A549 (cell line): ENCODE measurements at regions not wholly inside any gene's neighbourhood (a gene's known extent, or its start where the extent isn't known, plus 50 kb on each side); places are given as distances from the start of the nearest gene placed in this dataset.

ENCODE experiments used
- ATAC-seq, 2 experiments: fragments of 200-7000 bp in 1 of 2; fragments of >200 bp in 1 of 2; cut with Nextera tagmentation in 1 of 2; cut with Tn5 transposase in 1 of 2; 3 replicates each; pipeline versions ENCODE4 v1.8.0 to v1.9.1; 2018 to 2020; ENCODE audit warnings: mild to moderate bottlenecking in 1 of 2, moderate library complexity in 1 of 2
- CTCF ChIA-PET: fragments of 300-600 bp; sonication (Branson Sonifier 250); formaldehyde crosslinking; extraction: SDS; loops from one replicate; lab custom pipeline; 2021; ENCODE audit warnings: antibody characterized with exemption, inconsistent platforms; lab: Yijun Ruan, JAX
- POLR2A ChIA-PET: fragments of 350-600 bp; formaldehyde crosslinking; extraction: SDS; loops from one replicate; lab custom pipeline; 2021; ENCODE audit warnings: antibody characterized with exemption, inconsistent platforms; lab: Yijun Ruan, JAX
- DNase-seq, 2 experiments: peaks; one replicate each; pipeline versions ENCODE4 v3.0.0 to v3.0.0-alpha.2; 2011 to 2016; ENCODE audit warnings: low read depth in 1 of 2, low spot score in 1 of 2
- FAIRE-seq: peaks from 2 replicates; lab custom pipeline; 2011; peaks lifted over from hg19 to GRCh38; lab: Jason Lieb, UNC
- H3K27ac ChIP-seq, 2 experiments: fragments of >200 bp; sonication (Bioruptor Twin); formaldehyde crosslinking; 3 replicates each; pipeline ENCODE4 v1.5.1; 2016 to 2017
- H3K4me1 ChIP-seq: fragments of >200 bp; sonication (Bioruptor Twin); formaldehyde crosslinking; 3 replicates; pipeline ENCODE4 v1.6.1; 2016
- H3K4me2 ChIP-seq: fragments of >200 bp; sonication (Bioruptor Twin); formaldehyde crosslinking; 3 replicates; pipeline ENCODE4 v1.6.1; 2016
- H3K4me3 ChIP-seq: fragments of >200 bp; sonication (Bioruptor Twin); formaldehyde crosslinking; 3 replicates; pipeline ENCODE4 v1.5.1; 2016
- H3K9me3 ChIP-seq: fragments of >200 bp; sonication (Bioruptor Twin); formaldehyde crosslinking; 3 replicates; pipeline ENCODE4 v1.6.1; 2016
- CHD2 ChIP-seq: fragments of 150-350 bp; IDR thresholded peaks from 2 replicates; pipeline ENCODE4 v1.6.1; 2014; ENCODE audit warnings: low read length; ENCODE audit not compliant: partially characterized antibody
- CHD4 ChIP-seq: fragments of 200-600 bp; sonication (generic); IDR thresholded peaks from 2 replicates; pipeline ENCODE4 v1.6.1; 2016; ENCODE audit warnings: antibody characterized with exemption, mild to moderate bottlenecking, borderline replicate concordance
- EHF ChIP-seq: fragments of 250-450 bp; sonication (Bioruptor Pico); IDR thresholded peaks from 2 replicates; pipeline ENCODE4 v1.5.0; 2020; ENCODE audit warnings: mild to moderate bottlenecking
- ESRRA ChIP-seq: fragments of 150-350 bp; IDR thresholded peaks from 2 replicates; pipeline ENCODE4 v1.6.1; 2014; ENCODE audit warnings: mild to moderate bottlenecking, low read length, borderline replicate concordance
- HEYL ChIP-seq: fragments of 250-450 bp; sonication (Bioruptor Pico); IDR thresholded peaks from 2 replicates; pipeline ENCODE4 v1.8.0; 2021; ENCODE audit warnings: mild to moderate bottlenecking, moderate library complexity
- JUN ChIP-seq, 2 experiments: fragments of >200 bp; sonication (Bioruptor Twin); formaldehyde crosslinking; IDR thresholded peaks; 2 replicates in 1 of 2; 3 replicates in 1 of 2; pipeline ENCODE4 v1.6.1; 2016 to 2017
- JUNB ChIP-seq: fragments of >200 bp; sonication (Bioruptor Twin); formaldehyde crosslinking; IDR thresholded peaks from 2 replicates; pipeline ENCODE4 v1.6.1; 2016
- KDM1A ChIP-seq: fragments of 200-600 bp; sonication (generic); IDR thresholded peaks from 2 replicates; pipeline ENCODE4 v1.6.1; 2016; ENCODE audit warnings: low read depth, mild to moderate bottlenecking
- NPAS2 ChIP-seq: fragments of 250-450 bp; sonication (Bioruptor Pico); IDR thresholded peaks from 2 replicates; pipeline ENCODE4 v1.8.0; 2022; ENCODE audit warnings: mild to moderate bottlenecking, moderate library complexity, borderline replicate concordance
- NR3C1 ChIP-seq: fragments of >200 bp; sonication (Bioruptor Twin); formaldehyde crosslinking; IDR thresholded peaks from 3 replicates; pipeline ENCODE4 v1.6.1; 2017
- PHF8 ChIP-seq: fragments of 200-600 bp; sonication (generic); IDR thresholded peaks from 2 replicates; pipeline ENCODE4 v1.6.1; 2016; ENCODE audit warnings: low read depth, mild to moderate bottlenecking, antibody characterized with exemption, moderate library complexity, borderline replicate concordance
- RCOR1 ChIP-seq: fragments of 150-350 bp; IDR thresholded peaks from 2 replicates; pipeline ENCODE4 v1.6.1; 2014; ENCODE audit warnings: antibody characterized with exemption, low read length, low read depth
- RFX5 ChIP-seq: fragments of 450-650 bp; IDR thresholded peaks from 2 replicates; pipeline ENCODE4 v1.7.1; 2014; ENCODE audit warnings: antibody characterized with exemption, mild to moderate bottlenecking, moderate library complexity
- RNF2 ChIP-seq: fragments of 200-600 bp; sonication (generic); IDR thresholded peaks from 2 replicates; pipeline ENCODE4 v1.6.1; 2016; ENCODE audit warnings: low read depth, mild to moderate bottlenecking, antibody characterized with exemption, moderate library complexity, borderline replicate concordance
- WGBS: methylation state at CpG from one replicate; pipeline ENCODE4 v1.1.6; 2017; ENCODE audit errors: missing lambda C conversion rate; 5-methylcytosine and 5-hydroxymethylcytosine counted together
- TF ChIP-seq, protein P1 (sequence below): fragments of >200 bp; sonication (Bioruptor Twin); formaldehyde crosslinking; IDR thresholded peaks from 3 replicates; pipeline ENCODE4 v1.5.1; 2016
- TF ChIP-seq, protein P2 (sequence below): IDR thresholded peaks from 2 replicates; pipeline ENCODE4 v1.6.1; 2012
- TF ChIP-seq, protein P3 (sequence below): fragments of 250-450 bp; sonication (Bioruptor Pico); IDR thresholded peaks from 2 replicates; pipeline ENCODE4 v1.5.0; 2021; ENCODE audit warnings: mild to moderate bottlenecking, moderate library complexity, borderline replicate concordance
- TF ChIP-seq, protein P4 (sequence below): fragments of 450-650 bp; IDR thresholded peaks from 2 replicates; pipeline ENCODE4 v1.6.1; 2014; ENCODE audit warnings: antibody characterized with exemption

DNA sequence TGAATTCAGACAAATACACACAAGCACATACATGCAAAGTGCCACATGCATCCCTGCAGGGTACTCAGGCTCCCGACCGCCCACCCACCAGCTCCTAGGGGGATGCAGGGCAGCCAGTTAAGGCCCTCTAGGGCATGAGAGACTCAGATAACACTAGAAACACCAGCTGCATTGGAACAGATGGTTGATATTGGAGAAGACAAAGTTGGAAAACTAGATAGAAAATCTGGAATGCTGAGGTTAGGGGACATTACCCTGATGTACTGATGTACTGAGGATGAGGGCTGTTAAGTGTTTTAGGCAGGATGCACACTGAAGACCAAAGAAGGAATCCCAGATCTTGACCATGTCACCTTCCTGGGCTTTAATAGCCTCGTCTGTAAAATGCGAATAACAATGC lies 134.6 kb upstream of the ECI2 start:
- 79% methylated on average over 3 of the region's 4 CpGs for WGBS

DNA sequence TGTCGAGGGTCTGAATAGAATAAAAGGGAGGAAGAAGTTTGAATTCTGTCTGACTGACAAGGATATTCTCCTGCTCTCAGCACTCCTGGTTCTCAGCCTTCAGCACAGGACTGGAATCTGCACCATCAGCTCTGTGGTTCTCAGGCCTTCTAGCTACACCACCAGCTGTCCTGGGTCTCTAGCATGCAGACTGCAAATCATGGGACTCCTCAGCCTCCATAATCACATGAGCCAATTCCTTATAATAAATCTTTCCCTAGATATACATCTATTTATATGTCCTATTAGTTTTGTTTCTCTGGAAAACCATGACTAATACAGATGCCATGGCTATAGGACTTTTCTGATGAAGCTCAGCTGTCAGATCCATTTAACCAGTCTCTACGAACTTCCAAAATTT lies 132.8 kb upstream of the ECI2 start:
- ChIA-PET CTCF (no interaction called here), POLR2A (no interaction called here)
- Histone ChIP-seq H3K4me3 (no peak overlapping the region), H3K27ac (no peak overlapping the region), H3K4me2 (no peak overlapping the region), H3K4me1 (peaks cover 8% of the 10 kb centered on the region; the same call in 2 of the 3 replicates), H3K9me3 (no peaks in the 10 kb centered on the region)
- DNase-seq, result no peak
- no peak for ATAC-seq
- TF ChIP-seq EHF (CRISPR knock-in tag), result no peak
- no peak for TF ChIP-seq NR3C1
- no peak for TF ChIP-seq ESRRA
- TF ChIP-seq HEYL (CRISPR knock-in tag), result no peak
- TF ChIP-seq, protein P1, sequence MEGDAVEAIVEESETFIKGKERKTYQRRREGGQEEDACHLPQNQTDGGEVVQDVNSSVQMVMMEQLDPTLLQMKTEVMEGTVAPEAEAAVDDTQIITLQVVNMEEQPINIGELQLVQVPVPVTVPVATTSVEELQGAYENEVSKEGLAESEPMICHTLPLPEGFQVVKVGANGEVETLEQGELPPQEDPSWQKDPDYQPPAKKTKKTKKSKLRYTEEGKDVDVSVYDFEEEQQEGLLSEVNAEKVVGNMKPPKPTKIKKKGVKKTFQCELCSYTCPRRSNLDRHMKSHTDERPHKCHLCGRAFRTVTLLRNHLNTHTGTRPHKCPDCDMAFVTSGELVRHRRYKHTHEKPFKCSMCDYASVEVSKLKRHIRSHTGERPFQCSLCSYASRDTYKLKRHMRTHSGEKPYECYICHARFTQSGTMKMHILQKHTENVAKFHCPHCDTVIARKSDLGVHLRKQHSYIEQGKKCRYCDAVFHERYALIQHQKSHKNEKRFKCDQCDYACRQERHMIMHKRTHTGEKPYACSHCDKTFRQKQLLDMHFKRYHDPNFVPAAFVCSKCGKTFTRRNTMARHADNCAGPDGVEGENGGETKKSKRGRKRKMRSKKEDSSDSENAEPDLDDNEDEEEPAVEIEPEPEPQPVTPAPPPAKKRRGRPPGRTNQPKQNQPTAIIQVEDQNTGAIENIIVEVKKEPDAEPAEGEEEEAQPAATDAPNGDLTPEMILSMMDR, result no peak
- TF ChIP-seq RFX5, result no peak
- TF ChIP-seq RCOR1, result no peak
- TF ChIP-seq JUN (IDR thresholded peaks at IDR 0.05), result no peak
- TF ChIP-seq CHD4, result no peak
- TF ChIP-seq, protein P2, sequence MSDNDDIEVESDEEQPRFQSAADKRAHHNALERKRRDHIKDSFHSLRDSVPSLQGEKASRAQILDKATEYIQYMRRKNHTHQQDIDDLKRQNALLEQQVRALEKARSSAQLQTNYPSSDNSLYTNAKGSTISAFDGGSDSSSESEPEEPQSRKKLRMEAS, result no peak
- no peak for FAIRE-seq
- 73% methylated on average over 2 of the region's 2 CpGs for WGBS

More for the DNA sequence above, 134.6 kb upstream of the ECI2 start:
- H3K4me3 ChIP-seq, result no peak overlapping the region
- no peaks in the 10 kb centered on the region for H3K9me3 ChIP-seq
- no peak overlapping the region for H3K27ac ChIP-seq
- FAIRE-seq, result no peak
- ChIA-PET CTCF (no interaction called here), POLR2A (no interaction called here)
- H3K4me1 ChIP-seq, result peaks cover 19% of the 10 kb centered on the region; the same call in 2 of the 3 replicates
- no peak for DNase-seq
- TF ChIP-seq RFX5 (no peak), NPAS2 (no peak)
- no peak for ATAC-seq
- H3K4me2 ChIP-seq, result no peak overlapping the region

DNA sequence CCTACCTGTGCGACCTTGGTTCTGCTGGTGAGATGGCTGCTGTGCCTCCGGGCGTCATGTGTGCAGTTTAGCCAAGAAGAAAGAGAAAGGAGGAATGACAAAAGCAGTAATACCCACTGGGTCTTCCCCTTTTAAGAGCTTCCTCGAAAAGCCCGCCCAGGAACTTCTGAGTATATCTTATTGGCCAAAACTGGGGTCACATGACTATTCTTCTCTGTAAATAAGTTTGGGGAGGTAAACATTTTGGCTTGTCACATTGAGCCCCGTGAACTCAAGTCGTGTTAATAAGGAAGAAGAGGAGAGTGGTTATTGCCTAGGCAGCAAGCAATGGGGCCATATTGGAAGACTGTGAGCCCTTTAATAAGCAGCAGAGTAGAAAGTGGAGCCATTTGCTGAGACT lies 130.4 kb upstream of the ECI2 start:
- ATAC-seq, result no peak
- no peak for FAIRE-seq
- Histone ChIP-seq H3K27ac (no peak overlapping the region), H3K9me3 (no peaks in the 10 kb centered on the region), H3K4me1 (peaks cover 3% of the 10 kb centered on the region; the same call in 2 of the 3 replicates), H3K4me3 (no peak overlapping the region), H3K4me2 (no peak overlapping the region)
- TF ChIP-seq KDM1A (no peak), NR3C1 (no peak), PHF8 (no peak), RNF2 (no peak), CHD2 (no peak), JUNB (no peak)
- TF ChIP-seq, protein P3, sequence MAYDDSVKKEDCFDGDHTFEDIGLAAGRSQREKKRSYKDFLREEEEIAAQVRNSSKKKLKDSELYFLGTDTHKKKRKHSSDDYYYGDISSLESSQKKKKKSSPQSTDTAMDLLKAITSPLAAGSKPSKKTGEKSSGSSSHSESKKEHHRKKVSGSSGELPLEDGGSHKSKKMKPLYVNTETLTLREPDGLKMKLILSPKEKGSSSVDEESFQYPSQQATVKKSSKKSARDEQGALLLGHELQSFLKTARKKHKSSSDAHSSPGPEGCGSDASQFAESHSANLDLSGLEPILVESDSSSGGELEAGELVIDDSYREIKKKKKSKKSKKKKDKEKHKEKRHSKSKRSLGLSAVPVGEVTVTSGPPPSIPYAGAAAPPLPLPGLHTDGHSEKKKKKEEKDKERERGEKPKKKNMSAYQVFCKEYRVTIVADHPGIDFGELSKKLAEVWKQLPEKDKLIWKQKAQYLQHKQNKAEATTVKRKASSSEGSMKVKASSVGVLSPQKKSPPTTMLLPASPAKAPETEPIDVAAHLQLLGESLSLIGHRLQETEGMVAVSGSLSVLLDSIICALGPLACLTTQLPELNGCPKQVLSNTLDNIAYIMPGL (CRISPR knock-in tag), result no peak
- TF ChIP-seq, protein P4, sequence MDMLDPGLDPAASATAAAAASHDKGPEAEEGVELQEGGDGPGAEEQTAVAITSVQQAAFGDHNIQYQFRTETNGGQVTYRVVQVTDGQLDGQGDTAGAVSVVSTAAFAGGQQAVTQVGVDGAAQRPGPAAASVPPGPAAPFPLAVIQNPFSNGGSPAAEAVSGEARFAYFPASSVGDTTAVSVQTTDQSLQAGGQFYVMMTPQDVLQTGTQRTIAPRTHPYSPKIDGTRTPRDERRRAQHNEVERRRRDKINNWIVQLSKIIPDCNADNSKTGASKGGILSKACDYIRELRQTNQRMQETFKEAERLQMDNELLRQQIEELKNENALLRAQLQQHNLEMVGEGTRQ, result no peak
- DNase-seq, result no peak
- CTCF ChIA-PET, result no interaction called here
- 74% methylated on average over 7 of the region's 7 CpGs for WGBS
- POLR2A ChIA-PET, result no interaction called here
